ENCODE measurements at regions not wholly inside any gene's neighbourhood (a gene's known extent, or its start where the extent isn't known, plus 50 kb on each side); places are given as distances from the start of the nearest gene placed in this dataset.

DNA sequence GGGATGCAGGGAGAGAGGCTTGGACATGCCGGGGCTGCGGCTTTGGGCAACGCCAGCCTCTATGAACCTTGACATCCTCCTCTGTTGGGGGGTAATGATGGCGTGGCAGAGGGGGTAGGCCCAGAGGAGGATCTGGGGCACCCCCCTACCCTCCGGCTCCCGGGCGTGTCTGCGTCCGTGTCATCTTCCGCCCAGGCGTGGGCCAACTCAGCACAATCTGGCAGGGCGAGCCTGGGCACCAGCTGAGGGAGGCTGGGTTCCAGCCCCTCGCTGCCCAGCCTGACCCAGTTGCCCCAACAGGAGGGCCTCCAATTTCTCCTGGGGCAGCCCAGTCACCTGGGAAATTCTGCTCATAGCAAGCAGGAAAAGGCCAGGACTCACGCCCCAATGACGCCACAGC lies 62.9 kb upstream of the IL17B start:
- DNase-seq = no peak

- no peak for DNase-seq
Observed at GRCh38 chr5:149441194-149441753, 62.2 kb upstream of the IL17B start.

- DNase-seq = no peak
Observed at GRCh38 chr5:149439899-149440542, 60.9 kb upstream of the IL17B start.

GRCh38 chr5:149438711-149439132 lies 59.6 kb upstream of the IL17B start:
- DNase-seq = peak in 1 of 56 donors; percentile 7

GRCh38 chr5:149438281-149438680 lies 59.2 kb upstream of the IL17B start:
- no peak for DNase-seq

DNA sequence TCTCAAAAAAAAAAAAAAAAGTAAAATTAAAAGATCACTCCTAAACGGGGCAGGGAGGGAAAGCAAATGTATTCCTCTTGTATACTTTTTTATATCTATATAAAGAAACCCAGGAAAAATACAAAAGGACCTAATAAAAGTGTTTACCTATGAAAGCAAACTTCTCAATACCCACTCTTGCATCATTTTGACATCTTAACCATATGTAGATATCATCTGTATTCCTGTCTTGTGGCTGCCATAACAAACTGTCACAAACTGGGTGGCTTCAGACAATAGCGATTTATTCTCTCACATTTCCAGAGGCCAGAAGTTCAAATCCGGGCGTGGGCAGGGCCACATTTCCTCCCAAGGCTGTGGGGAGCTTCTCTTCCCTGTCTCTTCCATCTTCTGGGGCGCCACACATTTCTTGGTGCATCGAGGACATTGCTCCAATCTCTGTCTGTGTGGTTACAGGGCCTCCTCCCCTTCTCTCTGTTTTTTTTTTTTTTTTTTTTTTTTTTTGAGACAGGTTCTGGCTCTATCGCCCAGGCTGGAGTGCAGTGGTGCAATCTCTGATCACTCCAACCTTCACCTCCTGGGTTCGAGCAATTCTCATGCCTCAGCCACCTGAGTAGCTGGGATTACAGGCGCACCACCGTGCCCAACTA lies 58.4 kb upstream of the IL17B start:
- DNase-seq = no peak

DNA sequence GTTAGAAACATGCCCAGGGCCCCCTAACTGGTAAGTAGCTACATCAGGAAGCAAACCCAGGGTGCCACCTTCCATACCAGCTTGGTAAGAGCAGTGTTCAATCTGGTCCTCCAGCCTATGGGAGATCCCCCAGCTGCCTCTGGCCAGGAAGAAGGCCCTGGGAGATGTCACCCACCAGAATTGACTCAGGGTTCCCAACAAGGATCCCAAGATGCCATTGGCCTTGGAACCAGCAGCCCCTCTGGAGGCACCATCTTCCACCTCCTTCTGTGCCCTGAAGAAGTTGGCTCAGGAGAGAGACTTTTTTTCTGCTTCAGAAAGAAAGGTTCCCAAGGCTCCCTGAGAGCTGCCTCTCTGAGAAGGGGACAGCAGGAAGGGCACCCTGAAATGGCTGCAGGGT lies 56.6 kb upstream of the IL17B start:
- no peak for DNase-seq

- no peak for DNase-seq
Observed at GRCh38 chr5:149435015-149435376, 55.9 kb upstream of the IL17B start.

- peak in 21 of 56 donors; percentile 4 to 68 (median 21) for DNase-seq
Observed at GRCh38 chr5:149434162-149435014, 55.3 kb upstream of the IL17B start.

GRCh38 chr5:149433524-149434131 lies 54.5 kb upstream of the IL17B start:
- no peak for DNase-seq

- DNase-seq = no peak
Observed at GRCh38 chr5:149432911-149433401, 53.9 kb upstream of the IL17B start.

GRCh38 chr5:149432376-149432775 lies 53.3 kb upstream of the IL17B start:
- no peak for DNase-seq

DNA sequence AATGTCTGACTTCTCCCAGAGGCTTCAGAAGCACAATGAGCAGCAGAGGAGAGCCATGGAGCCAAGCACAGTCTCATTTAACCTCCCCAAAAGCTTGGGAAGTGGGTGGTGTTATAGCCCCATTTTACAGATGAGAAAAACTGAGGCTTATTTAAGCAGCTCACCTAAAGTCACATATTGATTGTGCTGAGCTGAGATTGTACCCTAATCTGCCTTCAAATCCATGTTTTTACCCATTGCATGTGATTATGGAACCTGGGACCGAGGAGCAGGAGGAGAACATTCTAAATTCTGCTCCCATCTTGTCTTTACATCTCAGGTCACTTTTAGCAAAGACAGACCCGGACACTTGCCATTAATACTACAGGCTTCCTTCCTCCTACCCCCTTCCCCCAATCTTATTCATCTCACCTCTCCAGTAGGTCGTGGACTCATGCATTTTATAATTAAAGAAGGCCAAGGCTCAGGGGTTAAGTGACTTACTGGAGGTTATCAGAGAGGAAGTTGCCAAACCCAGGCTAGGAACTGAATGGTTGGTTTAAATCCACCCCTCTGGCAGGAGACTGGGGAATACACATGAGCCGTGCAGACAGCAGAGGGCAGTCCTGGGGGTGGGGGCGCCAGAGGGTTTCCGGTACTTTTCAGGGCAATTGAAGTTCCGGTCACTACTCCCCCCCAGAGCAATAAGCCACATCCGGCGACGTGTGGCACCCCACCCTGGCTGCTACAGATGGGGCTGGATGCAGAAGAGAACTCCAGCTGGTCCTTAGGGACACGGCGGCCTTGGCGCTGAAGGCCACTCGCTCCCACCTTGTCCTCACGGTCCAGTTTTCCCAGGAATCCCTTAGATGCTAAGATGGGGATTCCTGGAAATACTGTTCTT lies 51.0 kb upstream of the IL17B start:
- peak in 2 of 56 donors; percentile 11 to 13 for DNase-seq

Data from amygdala (tissue), 56 donors.